ENCODE measurements at regions not wholly inside any gene's neighbourhood (a gene's known extent, or its start where the extent isn't known, plus 50 kb on each side); places are given as distances from the start of the nearest gene placed in this dataset.

GRCh38 chr7:22944510-22944909, 69.4 kb downstream of the HYCC1 start:
- Histone ChIP-seq H3K4me2 (ENCODE audit: insufficient read depth, low read length) (no peak overlapping the region), H3K27me3 (ENCODE audit: control insufficient read depth in 2 of 2, insufficient read depth in 2 of 2, low read length in 2 of 2) (no peaks in the 10 kb centered on the region), H3K9me3 (replicated peaks; ENCODE audit: control insufficient read depth, insufficient read depth, low read length) (no peaks in the 10 kb centered on the region), H3K79me2 (ENCODE audit: control insufficient read depth, insufficient read depth, low read length) (no peaks in the 10 kb centered on the region), H3K9me1 (replicated peaks; ENCODE audit: control insufficient read depth, extremely low read depth, insufficient read depth, low read length) (no peaks in the 10 kb centered on the region), H4K20me1 (replicated peaks; ENCODE audit: control insufficient read depth, extremely low read depth, insufficient read depth, low read length) (no peaks in the 10 kb centered on the region), H3K27ac (ENCODE audit: insufficient read depth, low read depth, low read length) (no peak overlapping the region), H3K4me3 (replicated peaks in 1 of 3; ENCODE audit: insufficient read depth in 1 of 3, low read depth in 1 of 3, low read length in 3 of 3) (no peak overlapping the region), H3K4me1 (ENCODE audit: control insufficient read depth, extremely low read depth, insufficient read depth, low read length) (no peaks in the 10 kb centered on the region), H3K36me3 (ENCODE audit: control insufficient read depth in 2 of 2, extremely low read depth in 1 of 2, insufficient read depth in 2 of 2, low read length in 2 of 2) (peaks cover 0 to 7% of the 10 kb centered on the region in 2 experiments), H3K9ac (replicated peaks; ENCODE audit: extremely low read depth, insufficient read depth, low read length) (no peak overlapping the region), H2AFZ (ENCODE audit: low read depth, low read length) (no peak overlapping the region)
- intact Hi-C loops (cut with micrococcal nuclease) (no loop called here), dilution Hi-C loops (cut with MboI; ENCODE audit: extremely low pct_ligation_motif_present, low sequenced_read_pairs) (no loop called here)
- BruUV-seq (replicated peaks), result TSS peak; percentile 6
- no peak for TF ChIP-seq JUN (IDR thresholded peaks at IDR 0.05; ENCODE audit: borderline replicate concordance, insufficient read depth, insufficient read length, low read depth)
- no peak for TF ChIP-seq EZH2 (IDR thresholded peaks at IDR 0.05; ENCODE audit: borderline replicate concordance, low read depth, low read length, severe bottlenecking)
- TF ChIP-seq POLR2AphosphoS5 (IDR thresholded peaks at IDR 0.05; ENCODE audit: insufficient read depth, low read depth, low read length), result no peak
- TF ChIP-seq FOS (IDR thresholded peaks at IDR 0.05; ENCODE audit: borderline replicate concordance, insufficient read depth, low read length), result no peak
- TF ChIP-seq, protein P1, sequence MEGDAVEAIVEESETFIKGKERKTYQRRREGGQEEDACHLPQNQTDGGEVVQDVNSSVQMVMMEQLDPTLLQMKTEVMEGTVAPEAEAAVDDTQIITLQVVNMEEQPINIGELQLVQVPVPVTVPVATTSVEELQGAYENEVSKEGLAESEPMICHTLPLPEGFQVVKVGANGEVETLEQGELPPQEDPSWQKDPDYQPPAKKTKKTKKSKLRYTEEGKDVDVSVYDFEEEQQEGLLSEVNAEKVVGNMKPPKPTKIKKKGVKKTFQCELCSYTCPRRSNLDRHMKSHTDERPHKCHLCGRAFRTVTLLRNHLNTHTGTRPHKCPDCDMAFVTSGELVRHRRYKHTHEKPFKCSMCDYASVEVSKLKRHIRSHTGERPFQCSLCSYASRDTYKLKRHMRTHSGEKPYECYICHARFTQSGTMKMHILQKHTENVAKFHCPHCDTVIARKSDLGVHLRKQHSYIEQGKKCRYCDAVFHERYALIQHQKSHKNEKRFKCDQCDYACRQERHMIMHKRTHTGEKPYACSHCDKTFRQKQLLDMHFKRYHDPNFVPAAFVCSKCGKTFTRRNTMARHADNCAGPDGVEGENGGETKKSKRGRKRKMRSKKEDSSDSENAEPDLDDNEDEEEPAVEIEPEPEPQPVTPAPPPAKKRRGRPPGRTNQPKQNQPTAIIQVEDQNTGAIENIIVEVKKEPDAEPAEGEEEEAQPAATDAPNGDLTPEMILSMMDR (IDR thresholded peaks at IDR 0.05; ENCODE audit: extremely low read depth in 1 of 2, insufficient read depth in 1 of 2, low read depth in 1 of 2, low read length in 2 of 2), result no peak
- TF ChIP-seq POLR2A (IDR thresholded peaks at IDR 0.05; ENCODE audit: low read depth, low read length), result no peak
- TF ChIP-seq MAX (IDR thresholded peaks at IDR 0.05; ENCODE audit: insufficient read depth, insufficient read length), result no peak
- no peak for TF ChIP-seq MYC (IDR thresholded peaks at IDR 0.05; ENCODE audit: low read depth, low read length)
- no peak for TF ChIP-seq GATA2 (IDR thresholded peaks at IDR 0.05; ENCODE audit: insufficient read depth, insufficient read length, low read depth, low read length)
- FAIRE-seq (no peak), DNase-seq (ENCODE audit: low read depth, low spot score) (no peak)
- ChIA-PET POLR2A (no interaction called here), CTCF (interaction anchor here (1.2 kb wide), 1 partner anchor 384 kb away, joined by 4 read pairs; no protein-coding TSS in a partner anchor)
